HG02885 (cell line): ENCODE measurements at regions not wholly inside any gene's neighbourhood (a gene's known extent, or its start where the extent isn't known, plus 50 kb on each side); places are given as distances from the start of the nearest gene placed in this dataset.
A peak's percentile ranks its signal among the peaks of the same experiment; 100 is the strongest.

Source experiments
- ATAC-seq: cut with Tn5 transposase; IDR thresholded peaks from one replicate; pipeline ENCODE4 v1.9.1; 2021; ENCODE audit warnings: mild to moderate bottlenecking; ENCODE audit not compliant: unreplicated experiment, poor library complexity

GRCh38 chr2:114063346-114063745 lies 173.5 kb downstream of the ACTR3 start:
- no peak for ATAC-seq

DNA sequence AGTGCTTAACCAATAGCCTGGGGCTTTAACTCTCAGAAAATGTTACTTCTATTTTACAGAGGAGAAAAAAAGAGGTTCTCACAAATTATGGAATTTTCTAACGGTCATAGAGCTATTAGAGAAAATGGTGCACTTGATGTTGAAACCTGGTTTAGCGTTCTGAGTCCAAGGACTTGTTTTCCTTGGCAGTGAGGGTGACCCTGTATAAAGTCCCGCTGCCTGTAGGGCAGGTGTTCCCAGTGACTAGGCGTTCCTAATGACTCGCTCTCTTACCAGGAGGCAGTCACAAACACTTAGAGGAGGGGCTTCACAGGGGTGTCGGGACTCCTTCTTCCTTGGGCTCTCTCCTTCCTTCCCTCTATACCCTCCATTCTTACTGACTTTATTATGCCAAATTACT lies 175.8 kb downstream of the ACTR3 start:
- no peak for ATAC-seq

GRCh38 chr2:114066186-114066747 lies 176.4 kb downstream of the ACTR3 start:
- no peak for ATAC-seq

GRCh38 chr2:114068438-114068837 lies 178.5 kb downstream of the ACTR3 start:
- no peak for ATAC-seq

GRCh38 chr2:114076961-114077360 lies 187.1 kb downstream of the ACTR3 start:
- no peak for ATAC-seq

GRCh38 chr2:114079366-114080004 lies 189.6 kb downstream of the ACTR3 start:
- no peak for ATAC-seq

DNA sequence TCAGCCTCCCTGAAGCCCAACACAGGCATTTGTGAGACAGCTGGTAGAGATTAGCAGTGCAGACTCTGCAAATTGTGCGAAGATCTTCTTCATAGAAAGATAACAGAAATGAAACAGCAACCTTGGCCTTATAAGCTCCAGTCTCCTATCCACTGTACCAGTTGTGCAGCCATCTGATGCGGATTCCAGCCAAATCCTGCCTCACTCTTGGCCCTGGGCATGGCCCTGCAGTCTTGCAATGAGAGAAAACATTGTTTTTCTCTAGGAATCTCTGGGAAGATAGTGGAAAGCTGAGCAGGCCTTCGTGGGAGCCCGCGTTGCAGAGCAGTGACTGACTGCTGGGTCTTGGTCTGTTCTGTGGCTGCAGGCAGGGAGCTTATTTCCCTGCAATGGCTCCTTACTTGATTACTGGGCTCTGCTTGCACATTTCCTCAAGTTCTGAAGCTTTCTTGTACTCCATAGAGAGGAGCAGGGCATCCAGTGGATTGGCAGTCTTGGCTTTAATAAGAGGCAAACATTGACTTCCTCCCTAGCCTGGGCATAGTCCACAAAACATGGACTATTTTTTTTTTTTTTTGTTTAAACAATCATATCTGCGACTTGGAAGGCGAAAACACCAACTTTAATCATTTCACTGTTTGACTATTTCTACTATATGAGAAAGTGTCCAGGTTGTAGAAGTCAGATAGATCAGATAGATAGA lies 193.0 kb downstream of the ACTR3 start:
- ATAC-seq, result peak; percentile 6

DNA sequence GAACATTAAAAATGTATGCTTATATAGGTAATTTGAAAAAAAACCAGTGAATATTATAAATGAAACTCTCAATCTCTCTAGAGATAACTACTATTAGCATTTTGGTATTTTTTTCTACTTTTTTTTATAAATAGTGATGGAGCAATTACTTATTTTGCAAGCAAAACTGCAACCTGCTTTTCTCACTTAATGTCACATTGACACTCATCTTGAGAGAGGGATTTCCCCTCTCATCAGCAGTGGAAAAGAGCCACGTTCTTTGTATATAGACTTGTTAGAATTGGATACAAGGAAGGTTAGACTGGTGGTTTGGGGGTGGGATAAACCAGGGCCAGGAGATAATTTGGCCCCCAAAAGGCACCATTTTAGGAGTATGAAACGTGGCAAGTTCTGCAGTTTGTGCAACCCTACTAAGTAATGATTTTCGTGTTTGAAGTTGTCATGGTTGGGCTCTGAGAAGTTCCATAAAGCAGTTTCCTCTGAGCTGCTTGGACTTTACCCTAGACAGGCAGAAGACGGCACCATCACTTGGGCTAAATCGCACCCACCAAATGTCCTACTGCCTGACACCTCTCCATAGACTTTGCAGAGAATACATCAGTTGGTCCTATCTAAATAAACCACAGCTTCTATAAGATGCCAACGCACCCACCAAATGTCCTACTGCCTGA lies 194.0 kb downstream of the ACTR3 start:
- peak; percentile 89 for ATAC-seq

DNA sequence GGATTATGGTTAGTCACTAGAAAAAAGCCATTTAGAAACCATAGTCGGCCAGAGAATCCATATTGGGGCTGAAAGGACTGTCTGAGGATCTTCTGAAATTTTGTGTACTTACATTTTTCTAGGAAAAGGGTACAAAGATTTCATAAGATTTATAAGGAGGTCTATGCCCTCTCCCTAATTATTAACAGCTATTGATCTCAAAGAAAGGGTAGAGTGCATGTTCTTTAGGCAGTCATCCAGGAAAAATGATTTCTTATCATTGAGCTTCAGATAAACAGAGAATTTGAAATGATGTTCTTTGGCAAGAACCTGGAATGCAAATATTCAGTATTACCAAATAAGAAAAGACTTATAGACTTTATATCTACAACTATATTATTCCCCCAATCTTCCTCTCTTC lies 195.3 kb downstream of the ACTR3 start:
- no peak for ATAC-seq

DNA sequence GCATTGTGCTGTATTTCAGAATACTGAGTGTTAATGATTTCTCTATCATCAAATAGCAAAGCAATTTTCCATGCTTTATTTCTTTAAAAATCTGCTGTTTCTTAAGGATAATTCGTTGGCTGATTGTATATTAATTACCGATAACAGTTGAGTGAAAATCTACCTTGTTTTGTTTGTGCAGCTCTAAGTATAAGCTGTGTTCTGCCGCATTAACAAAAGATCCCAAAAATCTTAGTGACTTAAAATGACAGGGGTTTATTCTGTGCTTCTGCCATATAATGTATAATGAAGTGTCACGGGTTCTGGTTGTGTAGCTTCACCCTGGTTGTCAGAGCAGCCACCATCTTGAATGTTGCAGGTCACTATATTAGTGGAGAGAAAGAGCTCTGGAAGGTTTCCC lies 196.1 kb downstream of the ACTR3 start:
- no peak for ATAC-seq

GRCh38 chr2:114089636-114090319 lies 199.9 kb downstream of the ACTR3 start:
- ATAC-seq, result no peak

DNA sequence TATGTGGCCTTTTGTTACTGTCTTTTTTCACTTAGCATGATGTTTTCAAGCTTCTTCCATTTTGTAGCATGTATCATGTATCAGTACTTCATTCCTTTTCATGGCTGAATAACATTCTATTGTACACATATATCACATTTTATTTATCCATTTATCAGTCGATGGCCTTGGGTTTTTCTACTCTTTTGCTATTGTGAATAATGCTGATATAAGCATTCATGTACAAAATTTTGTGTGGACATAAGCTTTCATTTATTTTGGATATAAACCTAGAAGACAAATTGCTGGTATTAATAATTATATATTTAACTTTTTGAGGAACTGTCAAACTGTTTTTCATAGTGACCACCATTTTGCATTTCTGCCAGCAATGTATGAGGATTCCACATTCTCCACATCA lies 201.1 kb downstream of the ACTR3 start:
- ATAC-seq, result no peak

- no peak for ATAC-seq
These were observed 218.4 kb downstream of the ACTR3 start for GRCh38 chr2:114108249-114108648.

GRCh38 chr2:114108824-114109416 lies 219.0 kb downstream of the ACTR3 start:
- no peak for ATAC-seq

GRCh38 chr2:114111329-114111728 lies 221.4 kb downstream of the ACTR3 start:
- no peak for ATAC-seq

- no peak for ATAC-seq
These were observed 223.6 kb downstream of the ACTR3 start for GRCh38 chr2:114113518-114113917.

DNA sequence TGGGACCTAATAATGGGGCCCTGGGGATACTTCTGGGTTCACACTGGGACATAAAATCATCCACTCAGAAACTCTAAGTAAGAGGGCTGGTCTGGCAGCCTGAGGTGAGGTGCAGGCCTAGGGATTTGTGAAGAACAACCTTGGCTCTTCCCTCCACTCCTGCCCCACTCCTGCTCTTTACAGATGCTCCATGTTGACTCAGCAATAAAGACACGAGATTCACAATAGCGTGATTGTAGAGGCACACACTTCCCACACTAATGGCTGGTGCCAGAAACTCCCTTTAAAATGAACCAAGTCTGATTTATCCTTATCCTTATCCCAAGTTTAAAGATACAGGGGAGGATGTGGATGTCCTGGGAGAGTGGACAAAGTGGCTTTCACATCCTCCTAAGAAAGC lies 228.2 kb downstream of the ACTR3 start:
- no peak for ATAC-seq

GRCh38 chr2:114119862-114120261 lies 230.0 kb downstream of the ACTR3 start:
- ATAC-seq, result no peak

GRCh38 chr2:114122930-114123329 lies 233.0 kb downstream of the ACTR3 start:
- ATAC-seq, result no peak

DNA sequence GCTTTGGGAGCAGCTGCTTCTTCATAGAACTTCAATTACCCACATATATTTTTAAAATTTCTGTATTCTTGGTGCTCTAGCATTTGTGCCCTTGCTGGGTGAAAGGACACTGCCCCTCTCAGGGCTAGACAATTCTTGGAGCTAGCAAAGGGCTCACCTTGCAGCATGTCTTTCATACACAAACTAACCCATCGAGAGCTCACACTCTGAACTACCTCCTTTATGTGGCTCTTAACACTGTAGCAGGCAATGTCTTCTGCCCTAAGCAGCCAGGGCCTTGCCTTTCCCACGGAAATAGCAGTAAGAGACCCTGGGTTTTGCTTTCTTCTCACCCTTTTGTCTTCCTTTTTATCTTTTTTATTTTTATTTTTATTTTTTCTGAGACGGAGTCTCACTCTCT lies 234.0 kb downstream of the ACTR3 start:
- ATAC-seq, result no peak
